MCF 10A (cell line): ENCODE measurements at regions not wholly inside any gene's neighbourhood (a gene's known extent, or its start where the extent isn't known, plus 50 kb on each side); places are given as distances from the start of the nearest gene placed in this dataset.

Source experiments
- BruUV-seq: library from RNA; stranded (reverse); fragments of 400-500 nt; replicated peaks from 2 replicates; lab custom pipeline; 2021; lab: Mats Ljungman, UMichigan
- CTCF ChIA-PET: fragments of 300-600 bp; sonication (Branson Sonifier 250); formaldehyde crosslinking; extraction: SDS; loops from one replicate; lab custom pipeline; 2021; ENCODE audit warnings: antibody characterized with exemption, inconsistent platforms; lab: Yijun Ruan, JAX
- POLR2A ChIA-PET: fragments of 300-600, 350-650 bp; sonication (Branson Sonifier 250); formaldehyde crosslinking; extraction: SDS; loops from one replicate; lab custom pipeline; 2020; ENCODE audit warnings: antibody characterized with exemption, inconsistent platforms; lab: Yijun Ruan, JAX
- DNase-seq: peaks from one replicate; pipeline ENCODE4 v3.0.0-alpha.2; 2018; ENCODE audit not compliant: unreplicated experiment
- H3K27ac Mint-ChIP-seq: one replicate; pipeline ENCODE4 v1.8.0; 2022; ENCODE audit warnings: mild to moderate bottlenecking, low read depth, mixed read lengths; ENCODE audit not compliant: unreplicated experiment
- H3K27me3 Mint-ChIP-seq: one replicate; pipeline ENCODE4 v1.8.0; 2022; ENCODE audit warnings: mixed read lengths; ENCODE audit not compliant: insufficient read depth, unreplicated experiment
- H3K36me3 Mint-ChIP-seq: one replicate; pipeline ENCODE4 v1.8.0; 2022; ENCODE audit warnings: mild to moderate bottlenecking, moderate library complexity, mixed read lengths; ENCODE audit not compliant: insufficient read depth, unreplicated experiment
- H3K4me1 Mint-ChIP-seq: one replicate; pipeline ENCODE4 v1.8.0; 2022; ENCODE audit warnings: mixed read lengths; ENCODE audit not compliant: insufficient read depth, unreplicated experiment
- H3K4me3 Mint-ChIP-seq: one replicate; pipeline ENCODE4 v1.8.0; 2022; ENCODE audit warnings: mild to moderate bottlenecking, moderate library complexity, mixed read lengths; ENCODE audit not compliant: unreplicated experiment
- H3K9me3 Mint-ChIP-seq: one replicate; pipeline ENCODE4 v1.8.0; 2022; ENCODE audit warnings: mixed read lengths; ENCODE audit not compliant: unreplicated experiment
- intact Hi-C: fragments of 100-400 bp; cut with micrococcal nuclease; formaldehyde crosslinking; loops from 2 replicates; pipeline ENCODE4 v1.14.1; 2022
- TF ChIP-seq, protein P1 (sequence below): fragments of 200-600 bp; IDR thresholded peaks from one replicate; pipeline ENCODE4 v1.8.0; 2022; ENCODE audit warnings: antibody characterized with exemption, mild to moderate bottlenecking; ENCODE audit not compliant: unreplicated experiment

DNA sequence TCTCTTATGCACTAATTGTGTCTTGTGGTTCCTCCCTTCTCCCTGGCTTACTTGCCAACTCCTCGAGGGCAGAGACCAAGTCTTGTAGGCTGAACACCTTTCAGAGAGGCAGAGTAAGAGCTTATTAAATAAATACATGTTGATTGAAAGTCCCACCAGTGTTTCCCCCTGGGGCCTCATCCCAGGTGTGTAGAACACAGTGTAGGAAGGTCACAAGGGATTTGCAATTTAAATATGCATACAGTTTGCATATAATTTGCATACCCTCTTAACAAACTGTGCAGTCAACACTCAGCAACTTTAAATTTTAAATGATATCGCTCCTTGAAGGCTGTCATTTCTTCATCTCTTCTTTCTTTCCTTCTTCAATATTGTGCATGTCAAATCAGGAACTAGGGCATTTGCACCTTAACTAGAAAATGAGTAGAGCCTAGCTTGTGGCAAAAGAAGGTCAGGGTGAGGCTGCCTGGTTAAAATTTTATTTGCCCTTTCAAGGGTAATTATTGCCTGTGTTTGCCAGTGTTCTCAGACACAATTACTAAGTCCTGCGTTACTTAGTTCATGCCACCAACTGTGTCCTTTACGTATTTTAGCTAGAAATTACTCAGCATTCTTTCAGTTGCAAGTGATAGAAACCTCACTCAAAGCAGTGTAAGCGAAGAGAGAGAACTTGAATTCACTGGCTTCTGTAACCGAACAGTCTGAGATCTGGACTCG lies 465.7 kb downstream of the HAPSTR1 start:
- H3K27me3 Mint-ChIP-seq = no peaks in the 10 kb centered on the region
- no peak for DNase-seq
- BruUV-seq = no TSS peak
- CTCF ChIA-PET = interaction anchor here (0.6 kb wide), 1 partner anchor 108 kb away, joined by 3 read pairs; no protein-coding TSS in a partner anchor
- H3K4me1 Mint-ChIP-seq = no peaks in the 10 kb centered on the region
- H3K36me3 Mint-ChIP-seq = no peaks in the 10 kb centered on the region
- H3K9me3 Mint-ChIP-seq = peaks cover 44% of the 10 kb centered on the region
- H3K4me3 Mint-ChIP-seq = no peak overlapping the region
- intact Hi-C loops = no loop called here
- POLR2A ChIA-PET = no interaction called here
- TF ChIP-seq, protein P1, sequence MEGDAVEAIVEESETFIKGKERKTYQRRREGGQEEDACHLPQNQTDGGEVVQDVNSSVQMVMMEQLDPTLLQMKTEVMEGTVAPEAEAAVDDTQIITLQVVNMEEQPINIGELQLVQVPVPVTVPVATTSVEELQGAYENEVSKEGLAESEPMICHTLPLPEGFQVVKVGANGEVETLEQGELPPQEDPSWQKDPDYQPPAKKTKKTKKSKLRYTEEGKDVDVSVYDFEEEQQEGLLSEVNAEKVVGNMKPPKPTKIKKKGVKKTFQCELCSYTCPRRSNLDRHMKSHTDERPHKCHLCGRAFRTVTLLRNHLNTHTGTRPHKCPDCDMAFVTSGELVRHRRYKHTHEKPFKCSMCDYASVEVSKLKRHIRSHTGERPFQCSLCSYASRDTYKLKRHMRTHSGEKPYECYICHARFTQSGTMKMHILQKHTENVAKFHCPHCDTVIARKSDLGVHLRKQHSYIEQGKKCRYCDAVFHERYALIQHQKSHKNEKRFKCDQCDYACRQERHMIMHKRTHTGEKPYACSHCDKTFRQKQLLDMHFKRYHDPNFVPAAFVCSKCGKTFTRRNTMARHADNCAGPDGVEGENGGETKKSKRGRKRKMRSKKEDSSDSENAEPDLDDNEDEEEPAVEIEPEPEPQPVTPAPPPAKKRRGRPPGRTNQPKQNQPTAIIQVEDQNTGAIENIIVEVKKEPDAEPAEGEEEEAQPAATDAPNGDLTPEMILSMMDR = no peak
- H3K27ac Mint-ChIP-seq = no peak overlapping the region

DNA sequence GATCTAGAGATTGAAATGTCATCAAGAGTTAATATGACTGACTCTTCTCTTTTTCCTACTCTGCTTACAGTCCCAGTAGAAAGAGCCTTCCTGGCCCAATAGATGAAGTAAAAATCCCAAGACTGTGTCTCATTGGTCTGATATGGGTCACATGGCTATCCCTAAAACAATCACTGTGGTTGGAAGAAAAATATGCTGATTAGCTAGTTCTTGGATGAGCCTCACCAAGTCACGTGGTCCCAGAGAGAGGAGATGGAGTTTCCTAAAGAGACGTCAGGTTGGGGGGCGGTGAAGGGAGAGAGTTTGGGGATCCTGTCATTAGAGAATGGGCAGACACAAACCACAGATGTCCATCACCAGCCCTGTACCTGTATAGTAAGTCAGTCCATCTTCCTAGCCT lies 466.3 kb downstream of the HAPSTR1 start:
- Mint-ChIP-seq H3K4me1 (no peaks in the 10 kb centered on the region), H3K36me3 (no peaks in the 10 kb centered on the region), H3K9me3 (peaks cover 40% of the 10 kb centered on the region), H3K27ac (no peak overlapping the region), H3K27me3 (no peaks in the 10 kb centered on the region), H3K4me3 (no peak overlapping the region)
- intact Hi-C loops = no loop called here
- BruUV-seq = no TSS peak
- DNase-seq = no peak
- TF ChIP-seq, protein P1 = no peak
- POLR2A ChIA-PET = no interaction called here
- CTCF ChIA-PET = no interaction called here

DNA sequence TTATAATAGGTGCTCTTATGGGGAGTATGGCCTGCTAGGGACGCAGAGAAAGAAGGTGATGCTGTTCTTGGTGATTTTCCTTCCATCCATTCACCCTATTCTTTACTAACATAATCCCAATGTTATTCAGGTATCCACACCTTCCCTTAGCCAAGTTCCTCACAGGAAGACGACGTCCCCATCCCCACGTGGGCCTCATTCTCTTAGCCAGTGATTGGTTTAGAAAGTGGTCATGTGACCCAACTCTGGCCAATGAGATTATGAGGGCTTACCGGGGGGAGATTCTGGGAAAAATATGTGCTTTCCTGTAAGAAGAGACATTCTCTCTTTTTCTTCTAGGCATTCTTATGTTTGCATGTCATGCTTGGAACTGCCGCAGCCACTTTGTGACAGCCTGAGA lies 474.7 kb downstream of the HAPSTR1 start:
- no TSS peak for BruUV-seq
- Mint-ChIP-seq H3K27me3 (no peaks in the 10 kb centered on the region), H3K36me3 (no peaks in the 10 kb centered on the region), H3K4me1 (no peaks in the 10 kb centered on the region), H3K27ac (no peak overlapping the region), H3K9me3 (peaks cover 35% of the 10 kb centered on the region), H3K4me3 (no peak overlapping the region)
- TF ChIP-seq, protein P1 = no peak
- POLR2A ChIA-PET = no interaction called here
- DNase-seq = no peak
- CTCF ChIA-PET = no interaction called here
- intact Hi-C loops = no loop called here

DNA sequence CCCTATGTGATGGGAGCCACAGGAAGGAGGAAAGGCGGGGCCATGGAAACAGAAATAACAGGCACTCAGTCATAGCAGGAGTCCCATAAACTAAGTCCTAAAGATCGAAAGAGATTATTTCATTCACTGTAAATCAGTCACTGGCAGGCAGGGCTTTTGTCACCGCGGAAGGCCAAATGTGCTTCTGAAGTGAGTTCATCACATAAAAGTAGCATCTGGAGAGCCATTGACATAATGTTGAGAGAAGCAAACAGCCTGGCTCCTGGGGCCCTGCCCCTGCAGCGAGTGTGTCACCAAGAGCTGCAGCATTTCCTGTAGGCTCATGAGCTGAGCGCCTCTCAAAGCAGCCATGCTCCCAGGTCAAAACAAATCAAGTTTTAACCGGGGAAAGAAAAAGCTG lies 476.2 kb downstream of the HAPSTR1 start:
- no peaks in the 10 kb centered on the region for H3K4me1 Mint-ChIP-seq
- intact Hi-C loops = no loop called here
- H3K27ac Mint-ChIP-seq = no peak overlapping the region
- POLR2A ChIA-PET = interaction anchor here (0.6 kb wide), 1 partner anchor 7 kb away, joined by 3 read pairs; no protein-coding TSS in a partner anchor
- H3K9me3 Mint-ChIP-seq = peaks cover 22% of the 10 kb centered on the region
- no peak overlapping the region for H3K4me3 Mint-ChIP-seq
- H3K27me3 Mint-ChIP-seq = no peaks in the 10 kb centered on the region
- no peaks in the 10 kb centered on the region for H3K36me3 Mint-ChIP-seq
- no TSS peak for BruUV-seq
- DNase-seq = no peak
- CTCF ChIA-PET = interaction anchor here (0.6 kb wide), 1 partner anchor 9 kb away, joined by 3 read pairs; no protein-coding TSS in a partner anchor
- TF ChIP-seq, protein P1 = no peak
